Kidney epithelial cell (primary cell): ENCODE measurements at regions not wholly inside any gene's neighbourhood (a gene's known extent, or its start where the extent isn't known, plus 50 kb on each side); places are given as distances from the start of the nearest gene placed in this dataset.

ENCODE experiments used
- DNase-seq: peaks from one replicate; pipeline ENCODE4 v3.0.0-alpha.2; 2010; ENCODE audit warnings: low read depth
- H3K27me3 ChIP-seq: 2 replicates; pipeline ENCODE4 v1.6.0; 2011; ENCODE audit warnings: low read length; ENCODE audit not compliant: control insufficient read depth, insufficient read depth
- H3K36me3 ChIP-seq: 2 replicates; pipeline ENCODE4 v1.5.1; 2011; ENCODE audit warnings: low read length; ENCODE audit not compliant: control insufficient read depth, insufficient read depth
- H3K4me3 ChIP-seq: 2 replicates; pipeline ENCODE4 v1.5.1; 2011; ENCODE audit warnings: low read depth, mild to moderate bottlenecking, control low read depth, low read length
- CTCF ChIP-seq: IDR thresholded peaks from 2 replicates; pipeline ENCODE4 v1.5.1; 2011; ENCODE audit warnings: mild to moderate bottlenecking, moderate library complexity, low read length, control low read depth, inconsistent platforms; ENCODE audit not compliant: insufficient read depth, poor library complexity, severe bottlenecking

DNA sequence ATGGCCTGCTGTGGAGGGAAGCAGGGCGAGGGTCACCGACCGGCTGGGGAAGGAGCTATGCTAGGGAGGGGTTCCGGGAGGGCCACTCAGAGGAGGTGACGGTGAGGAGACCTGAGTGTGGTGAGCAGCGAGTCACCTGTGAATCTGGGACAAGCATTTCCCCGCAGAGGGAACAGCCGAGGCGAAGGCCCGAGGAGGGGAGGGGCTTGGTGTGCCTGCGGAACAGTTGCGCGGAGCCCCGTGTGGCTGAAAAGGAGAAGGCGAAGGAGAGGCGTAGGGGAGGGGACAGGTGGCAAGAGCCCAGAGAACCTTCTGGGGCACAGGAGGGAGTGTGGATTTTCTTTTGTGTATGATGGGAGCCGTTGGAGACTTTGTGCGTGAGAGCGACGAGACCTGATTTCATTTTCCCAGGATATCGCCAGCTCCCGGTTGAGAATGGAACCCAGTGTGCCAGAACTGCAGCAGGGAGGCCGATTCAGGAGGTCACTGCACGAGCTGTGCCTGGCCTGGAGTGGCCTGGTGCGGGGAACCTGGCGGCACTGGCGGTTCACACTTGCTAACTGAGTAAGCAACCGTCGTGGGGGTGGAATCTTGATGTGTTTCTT, 117.7 kb upstream of the ZNF507 start:
- no peak for TF ChIP-seq CTCF
- no peak overlapping the region for H3K4me3 ChIP-seq
- no peak for DNase-seq
- H3K27me3 ChIP-seq, result peaks cover 16% of the 10 kb centered on the region
- H3K36me3 ChIP-seq, result no peaks in the 10 kb centered on the region

DNA sequence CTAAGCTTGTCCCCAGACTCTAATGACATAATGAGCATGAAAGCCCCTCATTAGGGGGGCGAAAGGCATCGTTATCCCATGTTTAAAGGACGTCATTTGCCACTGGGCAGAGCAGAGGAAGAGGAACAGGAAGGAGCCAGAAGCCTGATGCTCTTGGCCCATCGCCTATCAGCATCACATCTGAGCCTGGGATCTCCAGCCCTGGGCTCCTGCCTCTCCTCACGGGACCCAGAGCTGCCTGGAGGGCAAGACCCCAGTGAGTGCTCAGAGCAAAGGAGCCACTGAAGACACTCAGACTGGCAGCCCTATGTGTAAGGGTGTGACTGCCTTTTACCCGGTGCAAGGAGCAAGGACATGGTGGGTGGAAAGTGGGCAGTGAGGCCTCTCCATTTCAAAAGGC, 115.0 kb upstream of the ZNF507 start:
- no peak overlapping the region for H3K4me3 ChIP-seq
- H3K27me3 ChIP-seq, result no peaks in the 10 kb centered on the region
- no peak for TF ChIP-seq CTCF

DNA sequence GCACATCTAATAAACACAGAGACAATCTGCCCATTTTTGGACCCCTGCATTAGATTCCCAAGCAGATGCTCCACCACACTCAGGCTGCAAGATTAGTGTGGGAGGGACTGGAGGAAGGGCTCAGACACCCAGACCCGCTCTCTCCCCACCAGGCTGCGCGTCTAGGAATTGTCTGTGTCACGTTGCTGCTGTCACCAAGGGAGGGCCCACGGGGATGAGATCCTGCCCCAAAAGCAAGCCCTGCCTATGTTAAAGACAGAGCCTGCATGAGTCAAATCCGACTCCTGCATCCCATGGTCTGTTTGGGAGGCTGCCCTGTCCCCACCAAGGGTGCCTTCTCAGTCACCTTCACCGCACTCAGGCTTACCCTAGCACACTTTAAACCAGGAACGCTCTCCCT, 114.4 kb upstream of the ZNF507 start:
- no peak overlapping the region for H3K4me3 ChIP-seq
- no peaks in the 10 kb centered on the region for H3K36me3 ChIP-seq
- DNase-seq, result no peak
- no peaks in the 10 kb centered on the region for H3K27me3 ChIP-seq
- no peak for TF ChIP-seq CTCF

More for the DNA sequence above, 115.0 kb upstream of the ZNF507 start:
- no peaks in the 10 kb centered on the region for H3K36me3 ChIP-seq
- no peak for DNase-seq

- Histone ChIP-seq H3K4me3 (no peak overlapping the region), H3K36me3 (no peaks in the 10 kb centered on the region), H3K27me3 (no peaks in the 10 kb centered on the region)
- DNase-seq, result no peak
- no peak for TF ChIP-seq CTCF
These were observed 113.7 kb upstream of the ZNF507 start for GRCh38 chr19:32231691-32232090.

GRCh38 chr19:32232449-32232848, 113.0 kb upstream of the ZNF507 start:
- no peak for TF ChIP-seq CTCF
- H3K27me3 ChIP-seq, result no peaks in the 10 kb centered on the region
- H3K36me3 ChIP-seq, result no peaks in the 10 kb centered on the region

GRCh38 chr19:32233091-32233490, 112.3 kb upstream of the ZNF507 start:
- no peak for TF ChIP-seq CTCF
- Histone ChIP-seq H3K27me3 (no peaks in the 10 kb centered on the region), H3K4me3 (no peak overlapping the region), H3K36me3 (no peaks in the 10 kb centered on the region)
- DNase-seq, result no peak

More at GRCh38 chr19:32232449-32232848, 113.0 kb upstream of the ZNF507 start:
- H3K4me3 ChIP-seq, result no peak overlapping the region
- DNase-seq, result no peak
